K562 (cell line): ENCODE measurements at regions not wholly inside any gene's neighbourhood (a gene's known extent, or its start where the extent isn't known, plus 50 kb on each side); places are given as distances from the start of the nearest gene placed in this dataset.

ENCODE experiments used
- ATAC-seq: fragments of 200-7000 bp; cut with Tn5 transposase; 3 replicates; pipeline ENCODE4 v1.9.1; 2020; ENCODE audit warnings: moderate library complexity
- BruUV-seq: library from RNA; stranded (reverse); fragments of 400-500 nt; replicated peaks from 2 replicates; lab custom pipeline; 2021; lab: Mats Ljungman, UMichigan
- CTCF ChIA-PET: fragments of 300-600 bp; formaldehyde crosslinking; extraction: SDS; loops from one replicate; lab custom pipeline; 2021; ENCODE audit warnings: low intra/inter-chr PET ratio; lab: Yijun Ruan, JAX
- POLR2A ChIA-PET: fragments of 300-600, 350-650 bp; sonication (Branson Sonifier 250); formaldehyde crosslinking; extraction: SDS; loops from one replicate; lab custom pipeline; 2021; ENCODE audit warnings: antibody characterized with exemption, inconsistent platforms; lab: Yijun Ruan, JAX
- DNase-seq, 4 experiments: peaks; one replicate each; pipeline versions ENCODE4 v3.0.0 to v3.0.0-alpha.2; 2011 to 2018; ENCODE audit warnings: low spot score in 3 of 4, mixed read lengths in 3 of 4; ENCODE audit errors: extremely low read depth in 1 of 4
- FAIRE-seq: peaks from 2 replicates; lab custom pipeline; 2011; peaks lifted over from hg19 to GRCh38; lab: Jason Lieb, UNC
- H2AFZ ChIP-seq: 2 replicates; pipeline ENCODE4 v1.6.0; 2011; ENCODE audit warnings: low read depth, low read length, control low read depth, inconsistent platforms
- H3K27ac ChIP-seq: fragments of 200-600 bp; 3 replicates; pipeline ENCODE4 v1.8.0; 2011; ENCODE audit warnings: low read depth, mild to moderate bottlenecking, control low read depth, inconsistent platforms, low read length, moderate library complexity, mixed read lengths; ENCODE audit errors: extremely low read depth
- H3K27me3 ChIP-seq, 2 experiments: fragments of 300-600 bp in 1 of 2; 2 replicates in 1 of 2; 3 replicates in 1 of 2; pipeline versions ENCODE4 v1.6.0 to v1.8.0; 2011; ENCODE audit warnings: inconsistent platforms in 2 of 2, low read length in 2 of 2, mild to moderate bottlenecking in 1 of 2, mixed read lengths in 1 of 2, moderate library complexity in 1 of 2; ENCODE audit not compliant: control insufficient read depth in 2 of 2, insufficient read depth in 2 of 2
- H3K36me3 ChIP-seq: fragments of 300-600 bp; 3 replicates; pipeline ENCODE4 v1.8.0; 2011; ENCODE audit warnings: mild to moderate bottlenecking, low read length, inconsistent platforms; ENCODE audit not compliant: control insufficient read depth, insufficient read depth
- H3K4me1 ChIP-seq, 2 experiments: fragments of 200-600 bp in 1 of 2; replicated peaks in 1 of 2; 2 replicates in 1 of 2; 3 replicates in 1 of 2; pipeline versions ENCODE4 v1.5.1 to v1.8.0; 2011; ENCODE audit warnings: inconsistent platforms in 2 of 2, low read length in 2 of 2, mild to moderate bottlenecking in 1 of 2, mixed read lengths in 1 of 2, moderate library complexity in 1 of 2; ENCODE audit not compliant: control insufficient read depth in 2 of 2, insufficient read depth in 2 of 2
- H3K4me2 ChIP-seq: 2 replicates; pipeline ENCODE4 v1.6.1; 2011; ENCODE audit warnings: low read length, control low read depth, inconsistent platforms, mixed read lengths; ENCODE audit not compliant: insufficient read depth
- H3K4me3 ChIP-seq: fragments of 200-600 bp; sonication (generic), shearing (Covaris generic); 2 replicates; pipeline ENCODE4 v1.5.1; 2016; ENCODE audit warnings: control low read depth, inconsistent platforms
- H3K79me2 ChIP-seq: fragments of 200-600 bp; 3 replicates; pipeline ENCODE4 v1.8.0; 2011; ENCODE audit warnings: low read length, inconsistent platforms; ENCODE audit not compliant: control insufficient read depth, insufficient read depth
- H3K9ac ChIP-seq, 2 experiments: 2 replicates each; pipeline versions ENCODE4 v1.6.0 to v1.6.1; 2011; ENCODE audit warnings: low read depth in 2 of 2, low read length in 2 of 2, control low read depth in 1 of 2, inconsistent platforms in 1 of 2, mild to moderate bottlenecking in 1 of 2, mixed read lengths in 1 of 2; ENCODE audit not compliant: insufficient read depth in 1 of 2
- H3K9me1 ChIP-seq: one replicate; pipeline ENCODE4 v1.6.0; 2011; ENCODE audit warnings: inconsistent platforms, mild to moderate bottlenecking, low read length, moderate library complexity; ENCODE audit not compliant: control insufficient read depth, insufficient read depth
- H3K9me3 ChIP-seq: replicated peaks from 2 replicates; pipeline ENCODE4 v1.5.1; 2011; ENCODE audit warnings: low read depth, low read length, inconsistent platforms; ENCODE audit not compliant: control insufficient read depth, insufficient read depth
- H4K20me1 ChIP-seq: replicated peaks from 2 replicates; pipeline ENCODE4 v1.6.1; 2011; ENCODE audit warnings: low read length, inconsistent platforms, mixed read lengths; ENCODE audit not compliant: control insufficient read depth, insufficient read depth
- CCAR2 ChIP-seq: fragments of 200-400 bp; formaldehyde crosslinking; IDR thresholded peaks from 2 replicates; pipeline ENCODE4 v1.6.1; 2017; ENCODE audit warnings: mild to moderate bottlenecking, low read depth, low read length
- DMBX1 ChIP-seq: fragments of 250-450 bp; sonication (Bioruptor Pico); IDR thresholded peaks from 2 replicates; pipeline ENCODE4 v1.8.0; 2022; ENCODE audit warnings: inconsistent platforms, mild to moderate bottlenecking, moderate library complexity, borderline replicate concordance
- EWSR1 ChIP-seq: fragments of 450-650 bp; IDR thresholded peaks from 2 replicates; pipeline ENCODE4 v1.6.1; 2018; ENCODE audit warnings: borderline replicate concordance, mild to moderate bottlenecking, low read depth, moderate library complexity; ENCODE audit not compliant: partially characterized antibody
- MAFF ChIP-seq: IDR thresholded peaks from 2 replicates; pipeline ENCODE4 v1.6.1; 2012; ENCODE audit warnings: low read length, improper control_type of control experiment
- MAFG ChIP-seq: fragments of 450-650 bp; conservative IDR thresholded peaks from 2 replicates; pipeline ENCODE4 v1.6.1; 2016; ENCODE audit warnings: missing genetic modification characterization, missing compliant biosample characterization
- MAFK ChIP-seq: IDR thresholded peaks from 2 replicates; pipeline ENCODE4 v1.6.1; 2011; ENCODE audit warnings: low read length, improper control_type of control experiment
- PTTG1 ChIP-seq: fragments of 450-650 bp; IDR thresholded peaks from 2 replicates; pipeline ENCODE4 v1.6.1; 2016; ENCODE audit warnings: low read depth, mild to moderate bottlenecking, missing genetic modification characterization, missing compliant biosample characterization
- TBP ChIP-seq: optimal IDR thresholded peaks from 2 replicates; pipeline ENCODE3; 2011; ENCODE audit warnings: low read depth, low read length, improper control_type of control experiment
- ZBTB1 ChIP-seq: sonication (generic); formaldehyde crosslinking; IDR thresholded peaks from 2 replicates; pipeline ENCODE4 v1.8.1; 2023; ENCODE audit warnings: missing genetic modification reagents, low read depth, mild to moderate bottlenecking, borderline replicate concordance
- ZNF124 ChIP-seq: sonication (generic); formaldehyde crosslinking; IDR thresholded peaks from 2 replicates; pipeline ENCODE4 v1.8.1; 2022; ENCODE audit warnings: missing genetic modification reagents
- ZNF165 ChIP-seq: fragments of 250-450 bp; sonication (Bioruptor Pico); IDR thresholded peaks from 2 replicates; pipeline ENCODE4 v1.4.0; 2020; ENCODE audit warnings: borderline replicate concordance
- ZNF316 ChIP-seq: fragments of 450-650 bp; IDR thresholded peaks from 2 replicates; pipeline ENCODE4 v1.6.1; 2016
- ZNF395 ChIP-seq: fragments of 200-800 bp; sonication (Bioruptor generic); IDR thresholded peaks from 2 replicates; pipeline ENCODE4 v1.6.1; 2017; ENCODE audit warnings: missing genetic modification characterization, missing compliant biosample characterization
- ZNF436 ChIP-seq: fragments of 250-450, 450-650 bp; sonication (Bioruptor Pico); formaldehyde crosslinking; IDR thresholded peaks from 2 replicates; pipeline ENCODE4 v1.7.0; 2020; ENCODE audit warnings: mild to moderate bottlenecking
- WGBS: fragments of 100-300 bp; shearing (Covaris generic); methylation state at CpG from one replicate; pipeline ENCODE4 v1.1.6; 2016; ENCODE audit warnings: low coverage, mixed read lengths; ENCODE audit not compliant: insufficient coverage; ENCODE audit errors: missing lambda C conversion rate; 5-methylcytosine and 5-hydroxymethylcytosine counted together
- in situ Hi-C: fragments of 300-500 bp; cut with MboI; formaldehyde crosslinking; loops from 4 replicates; pipeline ENCODE4 v1.15.0; 2018; ENCODE audit warnings: inconsistent platforms, mixed read lengths
- intact Hi-C: fragments of 100-400 bp; cut with micrococcal nuclease; formaldehyde crosslinking; loops from 2 replicates; pipeline ENCODE4 v1.14.2; 2022
- TF ChIP-seq, protein P1 (sequence below): sonication (generic); formaldehyde crosslinking; IDR thresholded peaks from 2 replicates; pipeline ENCODE4 v1.5.0; 2020; ENCODE audit warnings: missing genetic modification reagents

GRCh38 chr4:33226783-33227182 lies 2506.6 kb downstream of the PCDH7 start:
- in situ Hi-C loops: no loop called here

DNA sequence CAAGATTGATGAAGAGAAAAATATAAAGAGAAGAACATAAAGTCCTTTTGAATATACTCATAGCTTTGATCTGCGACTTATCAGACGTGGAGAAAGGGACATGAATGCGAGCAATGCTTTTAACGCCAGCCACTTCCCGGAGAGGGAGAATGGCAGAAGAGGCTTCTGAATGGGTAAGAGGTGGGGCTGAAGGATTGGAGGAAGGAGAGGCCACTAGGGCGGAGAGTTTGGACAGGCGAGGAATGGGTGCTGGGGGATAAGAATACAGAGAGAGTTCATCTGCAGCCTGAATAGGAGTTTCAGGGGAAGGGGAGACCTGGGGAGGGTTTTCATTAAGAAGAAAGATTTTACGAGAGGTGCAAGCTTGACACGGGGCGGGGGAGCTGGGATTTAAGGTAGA lies 2534.9 kb downstream of the PCDH7 start:
- no TSS peak for BruUV-seq
- no peaks in the 10 kb centered on the region for H3K4me1 ChIP-seq
- no peak for FAIRE-seq
- H2AFZ ChIP-seq: no peak overlapping the region
- no peaks in the 10 kb centered on the region for H3K36me3 ChIP-seq
- no peak for DNase-seq
- H3K9ac ChIP-seq: no peak overlapping the region
- H3K9me3 ChIP-seq: no peaks in the 10 kb centered on the region
- no peaks in the 10 kb centered on the region for H3K27me3 ChIP-seq
- ChIA-PET POLR2A (no interaction called here), CTCF (no interaction called here)
- no peak for ATAC-seq
- H3K4me2 ChIP-seq: no peak overlapping the region
- intact Hi-C loops: no loop called here
- H4K20me1 ChIP-seq: no peaks in the 10 kb centered on the region
- in situ Hi-C loops: no loop called here
- H3K9me1 ChIP-seq: no peaks in the 10 kb centered on the region
- H3K27ac ChIP-seq: no peak overlapping the region
- no peak overlapping the region for H3K4me3 ChIP-seq
- 0% methylated on average over 10 of the region's 10 CpGs for WGBS
- no peaks in the 10 kb centered on the region for H3K79me2 ChIP-seq
- TF ChIP-seq DMBX1 (CRISPR knock-in tag): no peak
- no peak for TF ChIP-seq TBP
- no peak for TF ChIP-seq ZNF124
- TF ChIP-seq EWSR1: no peak
- TF ChIP-seq PTTG1 (tag): no peak
- TF ChIP-seq, protein P1, sequence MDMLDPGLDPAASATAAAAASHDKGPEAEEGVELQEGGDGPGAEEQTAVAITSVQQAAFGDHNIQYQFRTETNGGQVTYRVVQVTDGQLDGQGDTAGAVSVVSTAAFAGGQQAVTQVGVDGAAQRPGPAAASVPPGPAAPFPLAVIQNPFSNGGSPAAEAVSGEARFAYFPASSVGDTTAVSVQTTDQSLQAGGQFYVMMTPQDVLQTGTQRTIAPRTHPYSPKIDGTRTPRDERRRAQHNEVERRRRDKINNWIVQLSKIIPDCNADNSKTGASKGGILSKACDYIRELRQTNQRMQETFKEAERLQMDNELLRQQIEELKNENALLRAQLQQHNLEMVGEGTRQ (CRISPR knock-in tag): no peak
- no peak for TF ChIP-seq ZNF436
- no peak for TF ChIP-seq ZBTB1 (CRISPR knock-in tag)
- no peak for TF ChIP-seq ZNF395 (CRISPR knock-in tag)
- no peak for TF ChIP-seq CCAR2

More at GRCh38 chr4:33226783-33227182, 2506.6 kb downstream of the PCDH7 start:
- Histone ChIP-seq H3K4me3 (no peak overlapping the region), H3K27ac (no peak overlapping the region), H2AFZ (no peak overlapping the region), H3K9me1 (no peaks in the 10 kb centered on the region), H3K4me1 (no peaks in the 10 kb centered on the region), H3K27me3 (no peaks in the 10 kb centered on the region), H3K79me2 (no peaks in the 10 kb centered on the region), H4K20me1 (no peaks in the 10 kb centered on the region), H3K4me2 (no peak overlapping the region), H3K36me3 (no peaks in the 10 kb centered on the region), H3K9me3 (no peaks in the 10 kb centered on the region), H3K9ac (no peak overlapping the region)
- ChIA-PET CTCF (no interaction called here), POLR2A (no interaction called here)
- DNase-seq: no peak
- no TSS peak for BruUV-seq
- no peak for ATAC-seq
- peak; percentile 58; the same call in 1 of the 2 replicates for TF ChIP-seq MAFK
- peak; percentile 38; the same call in 1 of the 2 replicates for TF ChIP-seq MAFG (tag)
- peak; percentile 74 for TF ChIP-seq MAFF
- TF ChIP-seq ZNF165: no peak
- peak; percentile 41; the same call in 1 of the 2 replicates for TF ChIP-seq ZNF316
- intact Hi-C loops: no loop called here
- FAIRE-seq: no peak
- WGBS: 0% methylated on average over 1 of the region's 1 CpG
